Chondrocyte (in vitro differentiated cells): ENCODE measurements at regions not wholly inside any gene's neighbourhood (a gene's known extent, or its start where the extent isn't known, plus 50 kb on each side); places are given as distances from the start of the nearest gene placed in this dataset.

Source experiments
- DNase-seq: peaks from one replicate; pipeline ENCODE4 v3.0.0; 2021; ENCODE audit warnings: mixed read lengths, low spot score
- H3K27ac Mint-ChIP-seq: one replicate; pipeline ENCODE4 v1.8.0; 2021; ENCODE audit warnings: mild to moderate bottlenecking, moderate library complexity, mixed read lengths; ENCODE audit not compliant: unreplicated experiment
- H3K27me3 Mint-ChIP-seq: 2 replicates; pipeline ENCODE4 v1.8.0; 2021; ENCODE audit warnings: low read depth, mixed read lengths
- H3K36me3 Mint-ChIP-seq: 2 replicates; pipeline ENCODE4 v1.8.0; 2021; ENCODE audit warnings: low read depth, mixed read lengths
- H3K4me1 Mint-ChIP-seq: 2 replicates; pipeline ENCODE4 v1.8.0; 2021; ENCODE audit warnings: low read depth, mild to moderate bottlenecking, mixed read lengths
- H3K4me3 Mint-ChIP-seq: one replicate; pipeline ENCODE4 v1.8.0; 2021; ENCODE audit warnings: mild to moderate bottlenecking, moderate library complexity, mixed read lengths; ENCODE audit not compliant: unreplicated experiment
- H3K9me3 Mint-ChIP-seq: 2 replicates; pipeline ENCODE4 v1.8.0; 2021; ENCODE audit warnings: low read depth, mixed read lengths
- CTCF ChIP-seq: fragments of 200-600 bp; sonication (generic); IDR thresholded peaks from 2 replicates; pipeline ENCODE4 v1.5.0; 2021; ENCODE audit warnings: antibody characterized with exemption, mild to moderate bottlenecking, moderate library complexity

DNA sequence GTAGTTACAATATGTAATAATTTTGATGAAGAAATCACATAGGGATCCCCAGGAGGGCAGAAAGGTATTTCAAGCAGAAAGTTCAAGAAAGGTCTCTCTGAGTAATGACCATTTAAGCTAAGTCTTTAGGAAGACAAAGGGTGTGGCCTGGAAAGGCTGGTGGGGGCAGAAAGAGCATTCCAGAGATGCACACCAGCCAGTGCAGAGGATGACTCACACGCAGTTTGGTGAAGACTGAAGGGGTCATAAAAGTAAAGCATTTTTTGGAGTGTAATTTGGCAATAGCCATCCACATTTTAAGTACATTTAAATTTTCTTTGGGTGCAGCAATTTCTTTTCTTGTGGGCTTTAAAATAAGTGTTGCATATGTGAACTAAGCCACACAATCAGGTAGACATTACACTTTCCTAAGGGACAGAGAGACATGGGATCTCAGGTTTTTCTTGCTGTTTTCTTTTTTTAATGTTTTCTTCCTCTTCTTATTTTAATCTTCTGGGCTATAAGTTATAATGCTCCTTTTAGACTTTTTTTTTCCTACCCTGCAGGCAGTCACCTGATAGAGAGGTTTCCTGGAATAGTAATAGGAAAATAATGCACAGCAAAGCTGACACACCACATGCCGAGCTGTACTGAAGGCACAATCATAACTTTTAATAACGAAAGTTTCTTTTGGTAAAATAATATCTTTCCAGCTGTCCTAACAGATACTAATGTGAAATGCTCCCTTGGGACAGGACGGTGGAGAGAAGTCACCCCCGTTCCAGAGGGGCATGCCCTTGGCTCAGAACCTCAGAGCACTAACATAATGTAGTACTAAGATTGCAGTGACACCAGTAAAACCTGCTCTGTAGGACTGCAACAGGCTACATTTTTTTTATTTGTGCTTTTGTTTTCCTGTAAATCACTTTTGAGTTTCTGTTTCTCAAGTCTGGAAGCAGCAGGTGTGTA is 49.6 kb upstream of the PTPRK start:
- Mint-ChIP-seq H3K4me3 (peak overlapping the region; percentile 39), H3K4me1 (peaks cover 46% of the 10 kb centered on the region), H3K36me3 (no peaks in the 10 kb centered on the region), H3K27me3 (no peaks in the 10 kb centered on the region), H3K27ac (peak overlapping the region; percentile 91), H3K9me3 (peaks cover 2% of the 10 kb centered on the region)
- DNase-seq = no peak
- TF ChIP-seq CTCF = no peak
